GM23338 (cell line): ENCODE measurements at regions not wholly inside any gene's neighbourhood (a gene's known extent, or its start where the extent isn't known, plus 50 kb on each side); places are given as distances from the start of the nearest gene placed in this dataset.

Source experiments
- ATAC-seq: fragments of 200-7000 bp; cut with Tn5 transposase; 3 replicates; pipeline ENCODE4 v1.9.1; 2020
- DNase-seq: peaks from one replicate; pipeline ENCODE4 v3.0.0-alpha.2; 2015; ENCODE audit warnings: low spot score
- H2AFZ ChIP-seq: fragments of 200-600 bp; sonication (generic); 2 replicates; pipeline ENCODE4 v1.8.0; 2016; ENCODE audit warnings: antibody characterized with exemption, mild to moderate bottlenecking, moderate library complexity
- H3F3A ChIP-seq: fragments of 200-600 bp; sonication (generic); replicated peaks from 2 replicates; pipeline ENCODE4 v1.8.0; 2017; ENCODE audit warnings: antibody characterized with exemption, mixed run types, low read depth
- H3K27ac ChIP-seq: fragments of 200-600 bp; sonication (generic); 2 replicates; pipeline ENCODE4 v1.6.1; 2016; ENCODE audit warnings: low read depth
- H3K27me3 ChIP-seq: fragments of 200-600 bp; sonication (generic); 2 replicates; pipeline ENCODE4 v1.8.0; 2016; ENCODE audit warnings: mild to moderate bottlenecking, mixed run types, moderate library complexity; ENCODE audit not compliant: insufficient read depth
- H3K36me3 ChIP-seq: fragments of 200-600 bp; sonication (generic); 2 replicates; pipeline ENCODE4 v1.8.0; 2016; ENCODE audit warnings: mild to moderate bottlenecking; ENCODE audit not compliant: insufficient read depth
- H3K4me1 ChIP-seq: fragments of 200-600 bp; sonication (generic); 2 replicates; pipeline ENCODE4 v1.8.0; 2016; ENCODE audit warnings: mild to moderate bottlenecking, moderate library complexity; ENCODE audit not compliant: insufficient read depth
- H3K4me2 ChIP-seq: fragments of 200-600 bp; sonication (generic); 2 replicates; pipeline ENCODE4 v1.7.1; 2017; ENCODE audit warnings: mixed run types
- H3K4me3 ChIP-seq: fragments of 200-600 bp; sonication (generic); 2 replicates; pipeline ENCODE4 v1.6.1; 2016; ENCODE audit warnings: mixed run types
- H3K79me2 ChIP-seq: fragments of 200-600 bp; sonication (generic); replicated peaks from 2 replicates; pipeline ENCODE4 v1.8.0; 2017; ENCODE audit warnings: mild to moderate bottlenecking; ENCODE audit not compliant: insufficient read depth
- H3K9me2 ChIP-seq: fragments of 200-600 bp; sonication (generic); 2 replicates; pipeline ENCODE4 v1.8.0; 2017; ENCODE audit not compliant: insufficient read depth
- H4K20me1 ChIP-seq: fragments of 200-600 bp; sonication (generic); replicated peaks from 2 replicates; pipeline ENCODE4 v1.8.0; 2017; ENCODE audit warnings: mild to moderate bottlenecking; ENCODE audit not compliant: insufficient read depth
- H3K27ac Mint-ChIP-seq: 2 replicates; pipeline ENCODE4 v1.8.0; 2020; ENCODE audit warnings: inconsistent platforms, mild to moderate bottlenecking, moderate library complexity, mixed read lengths
- H3K27me3 Mint-ChIP-seq: 3 replicates; pipeline ENCODE4 v1.8.0; 2022; ENCODE audit warnings: low read depth, mild to moderate bottlenecking, moderate library complexity, mixed read lengths, inconsistent platforms; ENCODE audit not compliant: insufficient read depth, poor library complexity
- H3K36me3 Mint-ChIP-seq: 3 replicates; pipeline ENCODE4 v1.8.0; 2021; ENCODE audit warnings: low read depth, mild to moderate bottlenecking, inconsistent platforms, moderate library complexity, mixed read lengths
- H3K4me1 Mint-ChIP-seq: 3 replicates; pipeline ENCODE4 v1.8.0; 2020; ENCODE audit warnings: mild to moderate bottlenecking, inconsistent platforms, mixed read lengths
- H3K4me3 Mint-ChIP-seq: 3 replicates; pipeline ENCODE4 v1.8.0; 2021; ENCODE audit warnings: moderate library complexity, mild to moderate bottlenecking, inconsistent platforms, mixed read lengths
- H3K9me3 Mint-ChIP-seq: 3 replicates; pipeline ENCODE4 v1.8.0; 2020; ENCODE audit warnings: moderate library complexity, mild to moderate bottlenecking, inconsistent platforms, mixed read lengths
- CREB1 ChIP-seq: fragments of 250-450 bp; sonication (Bioruptor Pico); IDR thresholded peaks from 2 replicates; pipeline ENCODE4 v1.5.0; 2020; ENCODE audit warnings: low read depth, mild to moderate bottlenecking, moderate library complexity
- EZH2 ChIP-seq: fragments of 200-600 bp; sonication (generic); IDR thresholded peaks from one replicate; pipeline ENCODE4 v1.8.0; 2017; ENCODE audit warnings: antibody characterized with exemption, mild to moderate bottlenecking, low read depth; ENCODE audit not compliant: unreplicated experiment
- EZH2phosphoT487 ChIP-seq: fragments of 200-600 bp; sonication (generic); IDR thresholded peaks from one replicate; pipeline ENCODE4 v1.8.1; 2018; ENCODE audit warnings: antibody characterized with exemption; ENCODE audit not compliant: unreplicated experiment
- JUNB ChIP-seq: IDR thresholded peaks from one replicate; pipeline ENCODE4 v1.6.1; 2016; ENCODE audit warnings: antibody characterized with exemption; ENCODE audit not compliant: unreplicated experiment
- NANOG ChIP-seq: IDR thresholded peaks from 2 replicates; pipeline ENCODE4 v1.6.1; 2016; ENCODE audit warnings: antibody characterized with exemption, borderline replicate concordance
- POLR2AphosphoS5 ChIP-seq: IDR thresholded peaks from 2 replicates; pipeline ENCODE4 v1.6.1; 2016; ENCODE audit warnings: antibody characterized with exemption, low read depth
- STAT1 ChIP-seq: IDR thresholded peaks from one replicate; pipeline ENCODE4 v1.6.1; 2016; ENCODE audit warnings: antibody characterized with exemption; ENCODE audit not compliant: unreplicated experiment
- ZNF114 ChIP-seq: fragments of 250-450 bp; sonication (Bioruptor Pico); IDR thresholded peaks from 2 replicates; pipeline ENCODE4 v1.5.0; 2020; ENCODE audit warnings: mild to moderate bottlenecking, moderate library complexity
- ZNF331 ChIP-seq: fragments of 250-450 bp; sonication (Bioruptor Pico); IDR thresholded peaks from 2 replicates; pipeline ENCODE4 v1.5.0; 2020; ENCODE audit warnings: low read depth, mild to moderate bottlenecking, moderate library complexity
- TF ChIP-seq, protein P1 (sequence below): IDR thresholded peaks from one replicate; pipeline ENCODE4 v1.6.1; 2018; ENCODE audit warnings: antibody characterized with exemption; ENCODE audit not compliant: unreplicated experiment
- TF ChIP-seq, protein P2 (sequence below), 2 experiments: fragments of 200-600 bp in 1 of 2; sonication (generic) in 1 of 2; conservative IDR thresholded peaks; 2 replicates each; pipeline versions ENCODE4 v1.5.1 to v1.6.1; 2016 to 2017; ENCODE audit warnings: antibody characterized with exemption in 2 of 2, low read depth in 2 of 2, mild to moderate bottlenecking in 2 of 2, moderate library complexity in 1 of 2
- TF ChIP-seq, protein P3 (sequence below): fragments of 250-450 bp; sonication (Bioruptor Pico); IDR thresholded peaks from 2 replicates; pipeline ENCODE4 v1.5.0; 2020; ENCODE audit warnings: mild to moderate bottlenecking, moderate library complexity
- TF ChIP-seq, protein P4 (sequence below): IDR thresholded peaks from 2 replicates; pipeline ENCODE4 v1.6.1; 2016; ENCODE audit warnings: antibody characterized with exemption

DNA sequence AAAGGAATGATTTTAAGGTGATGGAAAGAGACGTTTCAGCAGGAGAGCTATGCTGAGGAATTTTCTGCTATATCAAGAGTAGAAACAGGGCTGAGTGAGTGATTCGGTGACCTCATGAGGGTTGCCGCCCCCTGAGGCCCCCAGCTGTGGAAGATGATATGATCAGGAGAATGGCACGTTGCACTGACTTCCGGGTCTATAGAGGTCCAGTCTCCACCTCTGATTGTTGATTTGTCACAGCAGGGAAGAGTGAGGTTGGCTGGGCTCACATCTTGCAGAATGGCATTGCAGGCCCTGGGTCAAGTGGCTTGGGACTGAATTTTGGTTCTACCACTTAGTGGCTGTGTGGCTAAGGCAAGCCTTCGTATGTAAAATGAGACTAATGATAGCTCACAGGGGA, 205.1 kb downstream of the SNX19 start:
- no peak overlapping the region for H3K4me2 ChIP-seq
- H3K27ac Mint-ChIP-seq = no peak overlapping the region
- H3K27ac ChIP-seq = no peak overlapping the region

More for the DNA sequence above, 205.1 kb downstream of the SNX19 start:
- H3F3A ChIP-seq = no peaks in the 10 kb centered on the region
- Mint-ChIP-seq H3K27me3 (peaks cover 9% of the 10 kb centered on the region), H3K36me3 (no peaks in the 10 kb centered on the region), H3K4me1 (peaks cover 2% of the 10 kb centered on the region; the same call in 2 of the 3 replicates), H3K9me3 (peaks cover 3% of the 10 kb centered on the region; the same call in 2 of the 3 replicates), H3K4me3 (no peak overlapping the region)
- no peak overlapping the region for H2AFZ ChIP-seq
- no peak for DNase-seq
- no peak for TF ChIP-seq EZH2
- TF ChIP-seq CREB1 (CRISPR knock-in tag) = no peak
- TF ChIP-seq, protein P1, sequence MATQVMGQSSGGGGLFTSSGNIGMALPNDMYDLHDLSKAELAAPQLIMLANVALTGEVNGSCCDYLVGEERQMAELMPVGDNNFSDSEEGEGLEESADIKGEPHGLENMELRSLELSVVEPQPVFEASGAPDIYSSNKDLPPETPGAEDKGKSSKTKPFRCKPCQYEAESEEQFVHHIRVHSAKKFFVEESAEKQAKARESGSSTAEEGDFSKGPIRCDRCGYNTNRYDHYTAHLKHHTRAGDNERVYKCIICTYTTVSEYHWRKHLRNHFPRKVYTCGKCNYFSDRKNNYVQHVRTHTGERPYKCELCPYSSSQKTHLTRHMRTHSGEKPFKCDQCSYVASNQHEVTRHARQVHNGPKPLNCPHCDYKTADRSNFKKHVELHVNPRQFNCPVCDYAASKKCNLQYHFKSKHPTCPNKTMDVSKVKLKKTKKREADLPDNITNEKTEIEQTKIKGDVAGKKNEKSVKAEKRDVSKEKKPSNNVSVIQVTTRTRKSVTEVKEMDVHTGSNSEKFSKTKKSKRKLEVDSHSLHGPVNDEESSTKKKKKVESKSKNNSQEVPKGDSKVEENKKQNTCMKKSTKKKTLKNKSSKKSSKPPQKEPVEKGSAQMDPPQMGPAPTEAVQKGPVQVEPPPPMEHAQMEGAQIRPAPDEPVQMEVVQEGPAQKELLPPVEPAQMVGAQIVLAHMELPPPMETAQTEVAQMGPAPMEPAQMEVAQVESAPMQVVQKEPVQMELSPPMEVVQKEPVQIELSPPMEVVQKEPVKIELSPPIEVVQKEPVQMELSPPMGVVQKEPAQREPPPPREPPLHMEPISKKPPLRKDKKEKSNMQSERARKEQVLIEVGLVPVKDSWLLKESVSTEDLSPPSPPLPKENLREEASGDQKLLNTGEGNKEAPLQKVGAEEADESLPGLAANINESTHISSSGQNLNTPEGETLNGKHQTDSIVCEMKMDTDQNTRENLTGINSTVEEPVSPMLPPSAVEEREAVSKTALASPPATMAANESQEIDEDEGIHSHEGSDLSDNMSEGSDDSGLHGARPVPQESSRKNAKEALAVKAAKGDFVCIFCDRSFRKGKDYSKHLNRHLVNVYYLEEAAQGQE = no peak
- TF ChIP-seq, protein P2, sequence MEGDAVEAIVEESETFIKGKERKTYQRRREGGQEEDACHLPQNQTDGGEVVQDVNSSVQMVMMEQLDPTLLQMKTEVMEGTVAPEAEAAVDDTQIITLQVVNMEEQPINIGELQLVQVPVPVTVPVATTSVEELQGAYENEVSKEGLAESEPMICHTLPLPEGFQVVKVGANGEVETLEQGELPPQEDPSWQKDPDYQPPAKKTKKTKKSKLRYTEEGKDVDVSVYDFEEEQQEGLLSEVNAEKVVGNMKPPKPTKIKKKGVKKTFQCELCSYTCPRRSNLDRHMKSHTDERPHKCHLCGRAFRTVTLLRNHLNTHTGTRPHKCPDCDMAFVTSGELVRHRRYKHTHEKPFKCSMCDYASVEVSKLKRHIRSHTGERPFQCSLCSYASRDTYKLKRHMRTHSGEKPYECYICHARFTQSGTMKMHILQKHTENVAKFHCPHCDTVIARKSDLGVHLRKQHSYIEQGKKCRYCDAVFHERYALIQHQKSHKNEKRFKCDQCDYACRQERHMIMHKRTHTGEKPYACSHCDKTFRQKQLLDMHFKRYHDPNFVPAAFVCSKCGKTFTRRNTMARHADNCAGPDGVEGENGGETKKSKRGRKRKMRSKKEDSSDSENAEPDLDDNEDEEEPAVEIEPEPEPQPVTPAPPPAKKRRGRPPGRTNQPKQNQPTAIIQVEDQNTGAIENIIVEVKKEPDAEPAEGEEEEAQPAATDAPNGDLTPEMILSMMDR (conservative IDR thresholded peaks at IDR 0.05; ENCODE audit: low read depth in 2 of 2) = no peak
- TF ChIP-seq, protein P3, sequence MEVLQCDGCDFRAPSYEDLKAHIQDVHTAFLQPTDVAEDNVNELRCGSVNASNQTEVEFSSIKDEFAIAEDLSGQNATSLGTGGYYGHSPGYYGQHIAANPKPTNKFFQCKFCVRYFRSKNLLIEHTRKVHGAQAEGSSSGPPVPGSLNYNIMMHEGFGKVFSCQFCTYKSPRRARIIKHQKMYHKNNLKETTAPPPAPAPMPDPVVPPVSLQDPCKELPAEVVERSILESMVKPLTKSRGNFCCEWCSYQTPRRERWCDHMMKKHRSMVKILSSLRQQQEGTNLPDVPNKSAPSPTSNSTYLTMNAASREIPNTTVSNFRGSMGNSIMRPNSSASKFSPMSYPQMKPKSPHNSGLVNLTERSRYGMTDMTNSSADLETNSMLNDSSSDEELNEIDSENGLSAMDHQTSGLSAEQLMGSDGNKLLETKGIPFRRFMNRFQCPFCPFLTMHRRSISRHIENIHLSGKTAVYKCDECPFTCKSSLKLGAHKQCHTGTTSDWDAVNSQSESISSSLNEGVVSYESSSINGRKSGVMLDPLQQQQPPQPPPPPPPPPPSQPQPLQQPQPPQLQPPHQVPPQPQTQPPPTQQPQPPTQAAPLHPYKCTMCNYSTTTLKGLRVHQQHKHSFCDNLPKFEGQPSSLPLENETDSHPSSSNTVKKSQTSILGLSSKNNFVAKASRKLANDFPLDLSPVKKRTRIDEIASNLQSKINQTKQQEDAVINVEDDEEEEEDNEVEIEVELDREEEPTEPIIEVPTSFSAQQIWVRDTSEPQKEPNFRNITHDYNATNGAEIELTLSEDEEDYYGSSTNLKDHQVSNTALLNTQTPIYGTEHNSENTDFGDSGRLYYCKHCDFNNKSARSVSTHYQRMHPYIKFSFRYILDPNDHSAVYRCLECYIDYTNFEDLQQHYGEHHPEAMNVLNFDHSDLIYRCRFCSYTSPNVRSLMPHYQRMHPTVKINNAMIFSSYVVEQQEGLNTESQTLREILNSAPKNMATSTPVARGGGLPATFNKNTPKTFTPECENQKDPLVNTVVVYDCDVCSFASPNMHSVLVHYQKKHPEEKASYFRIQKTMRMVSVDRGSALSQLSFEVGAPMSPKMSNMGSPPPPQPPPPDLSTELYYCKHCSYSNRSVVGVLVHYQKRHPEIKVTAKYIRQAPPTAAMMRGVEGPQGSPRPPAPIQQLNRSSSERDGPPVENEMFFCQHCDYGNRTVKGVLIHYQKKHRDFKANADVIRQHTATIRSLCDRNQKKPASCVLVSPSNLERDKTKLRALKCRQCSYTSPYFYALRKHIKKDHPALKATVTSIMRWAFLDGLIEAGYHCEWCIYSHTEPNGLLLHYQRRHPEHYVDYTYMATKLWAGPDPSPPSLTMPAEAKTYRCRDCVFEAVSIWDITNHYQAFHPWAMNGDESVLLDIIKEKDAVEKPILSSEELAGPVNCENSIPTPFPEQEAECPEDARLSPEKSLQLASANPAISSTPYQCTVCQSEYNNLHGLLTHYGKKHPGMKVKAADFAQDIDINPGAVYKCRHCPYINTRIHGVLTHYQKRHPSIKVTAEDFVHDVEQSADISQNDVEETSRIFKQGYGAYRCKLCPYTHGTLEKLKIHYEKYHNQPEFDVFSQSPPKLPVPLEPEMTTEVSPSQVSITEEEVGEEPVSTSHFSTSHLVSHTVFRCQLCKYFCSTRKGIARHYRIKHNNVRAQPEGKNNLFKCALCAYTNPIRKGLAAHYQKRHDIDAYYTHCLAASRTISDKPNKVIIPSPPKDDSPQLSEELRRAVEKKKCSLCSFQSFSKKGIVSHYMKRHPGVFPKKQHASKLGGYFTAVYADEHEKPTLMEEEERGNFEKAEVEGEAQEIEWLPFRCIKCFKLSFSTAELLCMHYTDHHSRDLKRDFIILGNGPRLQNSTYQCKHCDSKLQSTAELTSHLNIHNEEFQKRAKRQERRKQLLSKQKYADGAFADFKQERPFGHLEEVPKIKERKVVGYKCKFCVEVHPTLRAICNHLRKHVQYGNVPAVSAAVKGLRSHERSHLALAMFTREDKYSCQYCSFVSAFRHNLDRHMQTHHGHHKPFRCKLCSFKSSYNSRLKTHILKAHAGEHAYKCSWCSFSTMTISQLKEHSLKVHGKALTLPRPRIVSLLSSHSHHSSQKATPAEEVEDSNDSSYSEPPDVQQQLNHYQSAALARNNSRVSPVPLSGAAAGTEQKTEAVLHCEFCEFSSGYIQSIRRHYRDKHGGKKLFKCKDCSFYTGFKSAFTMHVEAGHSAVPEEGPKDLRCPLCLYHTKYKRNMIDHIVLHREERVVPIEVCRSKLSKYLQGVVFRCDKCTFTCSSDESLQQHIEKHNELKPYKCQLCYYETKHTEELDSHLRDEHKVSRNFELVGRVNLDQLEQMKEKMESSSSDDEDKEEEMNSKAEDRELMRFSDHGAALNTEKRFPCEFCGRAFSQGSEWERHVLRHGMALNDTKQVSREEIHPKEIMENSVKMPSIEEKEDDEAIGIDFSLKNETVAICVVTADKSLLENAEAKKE (CRISPR knock-in tag) = no peak
- no peak for TF ChIP-seq ZNF114 (CRISPR knock-in tag)
- TF ChIP-seq, protein P4, sequence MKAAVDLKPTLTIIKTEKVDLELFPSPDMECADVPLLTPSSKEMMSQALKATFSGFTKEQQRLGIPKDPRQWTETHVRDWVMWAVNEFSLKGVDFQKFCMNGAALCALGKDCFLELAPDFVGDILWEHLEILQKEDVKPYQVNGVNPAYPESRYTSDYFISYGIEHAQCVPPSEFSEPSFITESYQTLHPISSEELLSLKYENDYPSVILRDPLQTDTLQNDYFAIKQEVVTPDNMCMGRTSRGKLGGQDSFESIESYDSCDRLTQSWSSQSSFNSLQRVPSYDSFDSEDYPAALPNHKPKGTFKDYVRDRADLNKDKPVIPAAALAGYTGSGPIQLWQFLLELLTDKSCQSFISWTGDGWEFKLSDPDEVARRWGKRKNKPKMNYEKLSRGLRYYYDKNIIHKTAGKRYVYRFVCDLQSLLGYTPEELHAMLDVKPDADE = no peak
- no peak for TF ChIP-seq POLR2AphosphoS5
- TF ChIP-seq STAT1 = no peak
- no peak for TF ChIP-seq JUNB
- no peak for TF ChIP-seq NANOG
- no peak for TF ChIP-seq EZH2phosphoT487
- no peak for TF ChIP-seq ZNF331 (CRISPR knock-in tag)
- H3K9me2 ChIP-seq = peaks cover 5% of the 10 kb centered on the region; the same call in 1 of the 2 replicates
- no peaks in the 10 kb centered on the region for H3K27me3 ChIP-seq
- H3K36me3 ChIP-seq = no peaks in the 10 kb centered on the region
- no peak overlapping the region for H3K4me3 ChIP-seq
- H4K20me1 ChIP-seq = no peaks in the 10 kb centered on the region
- H3K4me1 ChIP-seq = no peaks in the 10 kb centered on the region
- H3K79me2 ChIP-seq = no peaks in the 10 kb centered on the region
- no peak for ATAC-seq
